EH (cell line): ENCODE measurements at regions not wholly inside any gene's neighbourhood (a gene's known extent, or its start where the extent isn't known, plus 50 kb on each side); places are given as distances from the start of the nearest gene placed in this dataset.

Experiments
- DNase-seq: peaks from one replicate; pipeline ENCODE4 v3.0.0-alpha.2; 2015; ENCODE audit warnings: low read depth

GRCh38 chr3:193827871-193828270 lies 234.9 kb downstream of the OPA1 start:
- no peak for DNase-seq

- no peak for DNase-seq
Measured at GRCh38 chr3:193828477-193828876, 235.5 kb downstream of the OPA1 start.

- DNase-seq, result peak; percentile 55
Measured at GRCh38 chr3:193829781-193830180, 236.8 kb downstream of the OPA1 start.

DNA sequence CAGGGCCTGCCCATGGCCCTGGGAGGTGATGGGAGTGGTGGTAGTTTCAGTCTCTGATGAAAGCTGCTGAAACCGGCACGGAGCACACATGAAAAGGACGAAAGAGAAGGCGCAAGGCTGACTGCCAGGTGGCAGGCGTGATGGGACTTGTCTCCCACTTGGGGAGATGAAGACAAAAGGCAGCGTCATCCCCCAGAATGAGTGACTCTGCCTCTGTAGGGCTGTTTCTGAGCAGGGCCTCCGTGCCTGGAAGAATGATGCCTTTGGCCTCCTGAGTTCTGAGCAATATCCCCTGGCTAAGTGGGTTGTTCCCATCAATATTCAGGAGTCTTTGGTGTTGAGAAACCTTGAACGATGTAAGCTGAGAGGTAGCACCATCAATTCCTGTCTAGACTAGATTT lies 237.8 kb downstream of the OPA1 start:
- DNase-seq, result no peak

- DNase-seq, result no peak
Measured at GRCh38 chr3:193831495-193832455, 238.8 kb downstream of the OPA1 start.

- no peak for DNase-seq
Measured at GRCh38 chr3:193832833-193833413, 239.9 kb downstream of the OPA1 start.

DNA sequence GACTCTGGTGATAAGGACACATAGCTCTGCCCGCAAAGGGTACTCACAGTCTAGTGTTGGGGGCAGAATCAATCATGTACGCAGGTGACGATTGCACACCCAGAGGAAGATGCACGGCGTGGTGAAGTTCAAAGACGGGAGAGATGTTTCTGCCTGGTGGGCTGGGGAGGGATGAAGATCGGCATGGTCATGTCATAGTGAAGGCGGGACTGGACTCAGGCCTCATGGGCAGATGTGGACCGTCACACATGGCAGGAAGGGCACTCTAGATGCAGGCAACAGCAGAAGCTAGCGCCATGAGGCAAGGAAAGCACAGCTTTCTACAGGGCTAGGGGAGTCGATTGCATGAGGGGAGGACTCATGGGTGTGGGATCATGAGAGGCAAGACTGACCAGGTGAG lies 240.6 kb downstream of the OPA1 start:
- DNase-seq, result no peak

DNA sequence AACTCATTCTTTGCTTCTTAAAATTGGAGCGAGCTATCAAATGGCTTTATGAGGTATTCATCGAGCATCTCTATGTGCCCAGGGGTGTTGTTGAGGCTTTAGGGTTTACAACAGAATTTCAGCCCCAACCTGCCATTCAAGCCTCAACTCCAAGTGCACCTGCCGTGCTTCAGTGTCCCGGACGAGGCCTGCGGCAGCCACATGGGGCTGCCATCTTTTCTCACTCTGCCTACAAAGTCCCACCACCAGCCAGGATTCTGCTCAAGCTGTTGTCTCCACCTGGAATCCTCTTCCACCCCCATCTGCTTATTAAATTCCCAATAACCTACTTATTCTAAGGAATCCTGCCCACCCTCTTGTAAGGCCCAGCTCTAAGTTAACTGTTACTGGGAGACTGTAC lies 242.4 kb downstream of the OPA1 start:
- no peak for DNase-seq

- no peak for DNase-seq
Measured at GRCh38 chr3:193836511-193836910, 243.5 kb downstream of the OPA1 start.

DNA sequence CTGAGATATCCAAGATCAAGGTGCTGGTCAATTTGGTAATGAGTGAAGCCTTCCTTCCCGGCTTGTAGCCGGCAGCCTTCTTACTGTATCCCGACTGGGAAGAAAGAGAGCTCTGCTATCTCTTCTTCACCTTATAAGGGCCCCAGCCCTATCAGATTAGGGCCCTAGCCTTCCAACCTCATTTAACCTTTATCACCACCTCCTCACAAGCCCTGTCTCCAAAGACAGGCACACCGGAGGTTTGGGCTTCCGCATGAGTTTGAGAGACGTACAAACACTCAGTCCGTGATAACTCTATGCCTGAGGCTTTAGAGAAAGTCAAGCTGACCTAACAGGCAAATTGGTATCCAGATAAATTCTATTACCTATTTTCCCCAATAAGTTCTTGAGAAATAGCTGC lies 243.9 kb downstream of the OPA1 start:
- no peak for DNase-seq

GRCh38 chr3:193837347-193837827 lies 244.4 kb downstream of the OPA1 start:
- no peak for DNase-seq

GRCh38 chr3:193840111-193840641 lies 247.2 kb downstream of the OPA1 start:
- no peak for DNase-seq

DNA sequence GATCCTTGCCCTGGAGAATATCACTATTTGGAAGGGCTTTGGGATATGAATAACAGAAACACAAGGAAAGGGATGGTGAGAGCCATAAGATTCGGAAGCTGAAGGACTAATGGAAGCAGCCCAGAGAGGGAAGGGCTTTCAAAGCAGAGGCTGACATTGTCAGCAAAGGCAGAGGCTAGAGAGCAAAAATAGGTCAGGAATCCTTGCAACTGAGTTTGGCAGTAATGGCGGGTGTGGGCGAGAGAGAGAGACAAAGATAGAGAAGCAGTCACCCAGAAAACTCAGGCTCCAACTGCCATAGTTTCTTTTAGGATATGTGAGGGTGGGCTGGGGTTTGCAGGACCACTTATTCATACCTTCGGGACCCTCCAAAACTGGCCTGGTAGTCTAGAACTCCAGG lies 248.6 kb downstream of the OPA1 start:
- DNase-seq, result no peak

DNA sequence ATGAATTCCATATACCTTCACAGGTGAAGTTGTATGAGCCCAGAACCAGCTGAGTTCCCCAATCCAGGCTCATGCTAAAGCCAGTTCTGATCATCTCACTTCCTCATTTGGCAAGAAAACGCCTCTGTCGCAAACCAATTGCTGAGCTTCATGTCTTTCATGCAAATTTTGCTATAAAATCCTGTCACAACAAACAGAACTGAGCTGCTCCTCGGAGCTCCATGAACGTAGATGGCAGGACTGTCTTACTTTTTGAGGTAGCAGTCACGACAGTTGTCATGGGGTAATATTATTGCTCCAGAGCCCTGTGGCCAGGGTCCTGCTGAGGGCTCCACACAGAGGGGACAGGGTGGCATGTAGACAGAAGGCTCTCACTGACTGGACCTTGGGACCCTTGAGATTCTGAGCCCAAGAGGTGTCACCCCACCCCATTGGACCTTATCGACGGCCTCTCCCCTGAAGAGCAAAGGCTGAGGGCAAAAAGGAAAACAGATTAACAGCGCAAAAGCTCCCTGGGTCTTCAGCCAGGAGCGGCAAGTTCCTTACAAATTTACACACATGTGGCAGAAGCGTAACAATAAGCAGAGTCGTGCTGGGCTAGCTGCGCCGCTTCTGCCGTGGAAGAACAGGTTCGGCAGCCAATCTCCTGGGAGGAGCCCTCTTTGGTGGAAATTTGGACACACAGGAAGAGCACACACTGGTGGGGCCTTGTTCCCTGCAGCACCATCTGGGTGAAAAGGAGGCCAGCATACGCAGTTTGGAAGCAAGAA lies 249.2 kb downstream of the OPA1 start:
- no peak for DNase-seq

DNA sequence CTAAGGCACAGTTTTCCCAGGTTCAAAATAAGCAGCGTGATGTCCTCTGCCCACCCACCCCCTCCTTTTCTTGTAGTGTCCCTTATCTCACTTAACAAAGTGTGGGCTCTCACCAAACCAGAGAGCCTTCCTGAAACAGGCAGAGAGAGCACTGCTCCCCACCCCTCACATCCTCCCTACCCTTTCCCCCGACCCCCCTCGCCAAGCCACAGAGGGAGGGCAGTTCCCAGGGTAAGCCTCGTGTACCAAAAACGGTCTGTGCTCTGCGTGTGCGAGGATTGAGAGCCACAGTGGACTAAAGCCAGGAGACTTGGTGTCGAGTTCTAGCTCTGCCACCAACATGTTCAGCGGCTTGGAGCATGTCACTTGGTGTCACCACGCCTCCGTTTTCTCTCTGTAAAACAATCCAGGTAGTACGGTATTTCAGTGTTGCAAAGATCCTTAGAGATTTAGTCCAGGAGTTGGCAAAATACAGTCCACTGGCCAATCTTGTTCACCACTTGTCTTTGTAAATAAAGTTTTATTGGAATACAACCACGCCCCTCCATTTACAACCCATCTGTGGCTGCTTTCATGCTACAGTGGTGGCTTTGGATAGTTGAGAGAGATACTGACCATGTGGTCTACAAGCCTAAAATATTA lies 249.9 kb downstream of the OPA1 start:
- DNase-seq, result no peak

DNA sequence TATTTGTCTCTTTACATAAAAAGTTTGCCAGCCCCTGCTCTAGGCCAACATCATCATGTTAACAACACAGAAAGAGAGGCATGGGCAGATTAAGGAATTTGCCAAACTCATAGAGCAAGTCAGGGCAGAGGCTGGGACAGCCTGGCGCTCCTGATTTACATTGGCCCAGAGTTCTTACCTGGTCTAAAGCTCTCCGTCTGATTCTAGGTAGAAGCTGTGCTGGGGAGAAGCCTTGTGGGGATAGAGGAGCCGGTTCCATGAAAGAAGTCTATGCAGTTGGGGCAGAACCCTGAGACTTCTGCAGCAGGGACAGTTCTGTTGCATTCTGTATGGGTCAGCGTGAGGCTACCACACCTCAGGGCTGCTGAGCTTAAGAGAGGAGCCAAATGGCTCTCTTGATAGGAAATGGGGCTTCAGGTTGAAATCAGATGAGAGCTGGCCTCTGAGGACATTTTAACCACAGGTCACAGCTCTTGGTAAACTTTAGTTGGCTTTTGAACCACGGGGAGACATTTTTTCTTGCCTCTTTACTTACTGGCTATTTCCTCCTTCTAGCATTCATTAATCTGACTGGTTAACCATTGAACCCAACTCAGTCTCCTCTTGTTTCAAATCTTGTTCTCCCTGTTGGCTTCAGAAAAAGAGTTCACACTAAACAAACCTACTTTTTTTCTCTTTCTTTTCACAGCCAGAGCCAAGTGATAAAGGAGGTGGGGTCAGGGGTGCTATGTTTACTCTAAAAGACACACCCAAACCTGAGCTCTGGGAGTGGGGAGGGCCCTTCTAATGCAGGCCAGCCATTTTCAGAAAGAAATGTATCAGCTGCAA lies 250.7 kb downstream of the OPA1 start:
- no peak for DNase-seq

DNA sequence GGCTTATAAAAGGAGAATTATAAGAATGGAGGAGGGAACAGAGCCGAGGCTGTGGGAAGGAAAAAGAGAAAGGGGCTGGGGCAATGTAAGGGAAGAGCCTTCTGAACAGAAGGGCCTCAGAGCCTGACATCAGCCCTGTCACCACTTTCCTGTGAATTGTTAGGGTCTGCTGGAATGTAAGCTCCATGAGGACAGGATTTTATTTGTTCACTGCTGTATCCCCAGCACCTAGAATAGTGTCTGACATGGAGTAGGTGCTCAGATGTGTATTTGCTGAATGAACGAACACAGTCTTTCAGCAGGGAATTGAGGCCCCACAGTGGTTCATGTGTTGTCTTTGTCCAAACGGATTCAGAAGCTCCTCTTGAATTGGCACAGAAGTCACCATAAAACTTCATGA lies 251.5 kb downstream of the OPA1 start:
- no peak for DNase-seq

DNA sequence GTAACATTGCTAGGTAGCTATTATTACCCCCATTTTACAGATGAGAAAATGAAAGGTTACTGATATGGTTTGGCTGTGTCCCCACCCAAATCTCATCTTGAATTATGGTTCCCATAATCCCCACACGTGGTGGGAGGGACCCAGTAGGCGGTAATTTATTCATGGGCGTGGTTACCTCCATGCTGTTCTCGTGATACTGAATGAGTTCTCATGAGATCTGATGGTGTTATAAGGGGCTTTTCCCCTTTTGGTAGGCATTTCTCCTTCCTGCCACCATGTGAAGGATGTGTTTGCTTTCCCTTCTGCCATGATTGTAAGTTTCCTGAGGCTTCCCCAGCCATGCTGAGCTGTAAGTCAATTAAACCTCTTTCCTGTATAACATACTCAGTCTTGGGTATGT lies 252.1 kb downstream of the OPA1 start:
- DNase-seq, result no peak

- DNase-seq, result no peak
Measured at GRCh38 chr3:193846569-193846968, 253.6 kb downstream of the OPA1 start.

- DNase-seq, result no peak
Measured at GRCh38 chr3:193847402-193847801, 254.4 kb downstream of the OPA1 start.

GRCh38 chr3:193848547-193848946 lies 255.5 kb downstream of the OPA1 start:
- DNase-seq, result no peak
